Lower leg skin (tissue), 4 donors: ENCODE measurements at regions not wholly inside any gene's neighbourhood (a gene's known extent, or its start where the extent isn't known, plus 50 kb on each side); places are given as distances from the start of the nearest gene placed in this dataset.

ENCODE experiments used
- DNase-seq, 2 donors: peaks; one replicate each; pipeline ENCODE4 v3.0.0-alpha.2; 2019; ENCODE audit warnings: low spot score in 2 of 2
- H3K4me3 ChIP-seq: fragments of 200-600 bp; sonication (generic); 2 replicates; pipeline ENCODE4 v1.5.1; 2017; ENCODE audit warnings: mild to moderate bottlenecking, low read depth; ENCODE audit not compliant: poor library complexity, severe bottlenecking
- CTCF ChIP-seq, 3 donors: fragments of 450-650 bp; IDR thresholded peaks; one replicate each; pipeline ENCODE4 v1.5.1; 2016; ENCODE audit warnings: antibody characterized with exemption in 3 of 3, mild to moderate bottlenecking in 3 of 3, moderate library complexity in 2 of 3
- POLR2A ChIP-seq, 2 donors: fragments of 450-650 bp; IDR thresholded peaks; one replicate each; pipeline ENCODE4 v1.6.1; 2016 to 2017; ENCODE audit warnings: antibody characterized with exemption in 2 of 2, mild to moderate bottlenecking in 1 of 2, moderate library complexity in 1 of 2
- WGBS, 2 donors: methylation state at CpG; one replicate each; pipeline ENCODE4 v1.1.5; 2018; 5-methylcytosine and 5-hydroxymethylcytosine counted together
- intact Hi-C: fragments of 100-400 bp; cut with DNase I; formaldehyde crosslinking; loops from one replicate; pipeline ENCODE4 v1.15.0; 2023; ENCODE audit warnings: low total_unique reads

- no peak for DNase-seq
- TF ChIP-seq POLR2A (IDR thresholded peaks at IDR 0.05) (no peak), CTCF (IDR thresholded peaks at IDR 0.05) (no peak)
- WGBS, 2 donors, result 62 to 80% methylated on average over 2 of the region's 2 CpGs
- H3K4me3 ChIP-seq, result no peak overlapping the region
- intact Hi-C loops, result no loop called here
These were observed 56.5 kb downstream of the CT47B1 start for GRCh38 chrX:120819126-120819525.

- TF ChIP-seq POLR2A (IDR thresholded peaks at IDR 0.05) (no peak), CTCF (IDR thresholded peaks at IDR 0.05) (no peak)
- no peak overlapping the region for H3K4me3 ChIP-seq
- intact Hi-C loops, result no loop called here
- DNase-seq, result no peak
- WGBS, 2 donors, result 39 to 44% methylated on average over 5 of the region's 5 CpGs
These were observed 61.7 kb downstream of the CT47B1 start for GRCh38 chrX:120813982-120814381.

- no peak for DNase-seq
- no peak overlapping the region for H3K4me3 ChIP-seq
- TF ChIP-seq POLR2A (IDR thresholded peaks at IDR 0.05) (no peak), CTCF (IDR thresholded peaks at IDR 0.05) (no peak)
- intact Hi-C loops, result no loop called here
- 66 to 92% methylated on average over 2 to 4 of the region's 4 CpGs for WGBS, 2 donors
These were observed 74.2 kb downstream of the CT47B1 start for GRCh38 chrX:120801426-120801825.

- TF ChIP-seq POLR2A (IDR thresholded peaks at IDR 0.05), result no peak
- TF ChIP-seq CTCF (IDR thresholded peaks at IDR 0.05), result no peak
- no peak overlapping the region for H3K4me3 ChIP-seq
- intact Hi-C loops, result no loop called here
- no peak for DNase-seq
- 14 to 37% methylated on average over 3 of the region's 3 CpGs for WGBS, 2 donors
These were observed 78.3 kb downstream of the CT47B1 start for GRCh38 chrX:120797188-120797851.

GRCh38 chrX:120795301-120795700 is 80.4 kb downstream of the CT47B1 start:
- no peak for DNase-seq
- WGBS, 2 donors, result 56 to 88% methylated on average over 2 of the region's 2 CpGs
- no peak for TF ChIP-seq POLR2A (IDR thresholded peaks at IDR 0.05)
- TF ChIP-seq CTCF (IDR thresholded peaks at IDR 0.05), result no peak
- intact Hi-C loops, result no loop called here
- no peak overlapping the region for H3K4me3 ChIP-seq

- TF ChIP-seq CTCF (IDR thresholded peaks at IDR 0.05) (no peak), POLR2A (IDR thresholded peaks at IDR 0.05) (no peak)
- H3K4me3 ChIP-seq, result no peak overlapping the region
- 35 to 64% methylated on average over 2 of the region's 2 CpGs for WGBS, 2 donors
- intact Hi-C loops, result no loop called here
- DNase-seq, result no peak
These were observed 81.1 kb downstream of the CT47B1 start for GRCh38 chrX:120794525-120794975.
